GM23338 (cell line): ENCODE measurements at regions not wholly inside any gene's neighbourhood (a gene's known extent, or its start where the extent isn't known, plus 50 kb on each side); places are given as distances from the start of the nearest gene placed in this dataset.

Experiments used
- ATAC-seq: fragments of 200-7000 bp; cut with Tn5 transposase; 3 replicates; pipeline ENCODE4 v1.9.1; 2020
- DNase-seq: peaks from one replicate; pipeline ENCODE4 v3.0.0-alpha.2; 2015; ENCODE audit warnings: low spot score
- H2AFZ ChIP-seq: fragments of 200-600 bp; sonication (generic); 2 replicates; pipeline ENCODE4 v1.8.0; 2016; ENCODE audit warnings: antibody characterized with exemption, mild to moderate bottlenecking, moderate library complexity
- H3F3A ChIP-seq: fragments of 200-600 bp; sonication (generic); replicated peaks from 2 replicates; pipeline ENCODE4 v1.8.0; 2017; ENCODE audit warnings: antibody characterized with exemption, mixed run types, low read depth
- H3K27ac ChIP-seq: fragments of 200-600 bp; sonication (generic); 2 replicates; pipeline ENCODE4 v1.6.1; 2016; ENCODE audit warnings: low read depth
- H3K27me3 ChIP-seq: fragments of 200-600 bp; sonication (generic); 2 replicates; pipeline ENCODE4 v1.8.0; 2016; ENCODE audit warnings: mild to moderate bottlenecking, mixed run types, moderate library complexity; ENCODE audit not compliant: insufficient read depth
- H3K36me3 ChIP-seq: fragments of 200-600 bp; sonication (generic); 2 replicates; pipeline ENCODE4 v1.8.0; 2016; ENCODE audit warnings: mild to moderate bottlenecking; ENCODE audit not compliant: insufficient read depth
- H3K4me1 ChIP-seq: fragments of 200-600 bp; sonication (generic); 2 replicates; pipeline ENCODE4 v1.8.0; 2016; ENCODE audit warnings: mild to moderate bottlenecking, moderate library complexity; ENCODE audit not compliant: insufficient read depth
- H3K4me2 ChIP-seq: fragments of 200-600 bp; sonication (generic); 2 replicates; pipeline ENCODE4 v1.7.1; 2017; ENCODE audit warnings: mixed run types
- H3K4me3 ChIP-seq: fragments of 200-600 bp; sonication (generic); 2 replicates; pipeline ENCODE4 v1.6.1; 2016; ENCODE audit warnings: mixed run types
- H3K79me2 ChIP-seq: fragments of 200-600 bp; sonication (generic); replicated peaks from 2 replicates; pipeline ENCODE4 v1.8.0; 2017; ENCODE audit warnings: mild to moderate bottlenecking; ENCODE audit not compliant: insufficient read depth
- H3K9me2 ChIP-seq: fragments of 200-600 bp; sonication (generic); 2 replicates; pipeline ENCODE4 v1.8.0; 2017; ENCODE audit not compliant: insufficient read depth
- H4K20me1 ChIP-seq: fragments of 200-600 bp; sonication (generic); replicated peaks from 2 replicates; pipeline ENCODE4 v1.8.0; 2017; ENCODE audit warnings: mild to moderate bottlenecking; ENCODE audit not compliant: insufficient read depth
- H3K27ac Mint-ChIP-seq: 2 replicates; pipeline ENCODE4 v1.8.0; 2020; ENCODE audit warnings: inconsistent platforms, mild to moderate bottlenecking, moderate library complexity, mixed read lengths
- H3K27me3 Mint-ChIP-seq: 3 replicates; pipeline ENCODE4 v1.8.0; 2022; ENCODE audit warnings: low read depth, mild to moderate bottlenecking, moderate library complexity, mixed read lengths, inconsistent platforms; ENCODE audit not compliant: insufficient read depth, poor library complexity
- H3K36me3 Mint-ChIP-seq: 3 replicates; pipeline ENCODE4 v1.8.0; 2021; ENCODE audit warnings: low read depth, mild to moderate bottlenecking, inconsistent platforms, moderate library complexity, mixed read lengths
- H3K4me1 Mint-ChIP-seq: 3 replicates; pipeline ENCODE4 v1.8.0; 2020; ENCODE audit warnings: mild to moderate bottlenecking, inconsistent platforms, mixed read lengths
- H3K4me3 Mint-ChIP-seq: 3 replicates; pipeline ENCODE4 v1.8.0; 2021; ENCODE audit warnings: moderate library complexity, mild to moderate bottlenecking, inconsistent platforms, mixed read lengths
- H3K9me3 Mint-ChIP-seq: 3 replicates; pipeline ENCODE4 v1.8.0; 2020; ENCODE audit warnings: moderate library complexity, mild to moderate bottlenecking, inconsistent platforms, mixed read lengths
- CREB1 ChIP-seq: fragments of 250-450 bp; sonication (Bioruptor Pico); IDR thresholded peaks from 2 replicates; pipeline ENCODE4 v1.5.0; 2020; ENCODE audit warnings: low read depth, mild to moderate bottlenecking, moderate library complexity
- CTCF ChIP-seq, 2 experiments: fragments of 200-600 bp in 1 of 2; sonication (generic) in 1 of 2; conservative IDR thresholded peaks; 2 replicates each; pipeline versions ENCODE4 v1.5.1 to v1.6.1; 2016 to 2017; ENCODE audit warnings: antibody characterized with exemption in 2 of 2, low read depth in 2 of 2, mild to moderate bottlenecking in 2 of 2, moderate library complexity in 1 of 2
- ETS1 ChIP-seq: IDR thresholded peaks from 2 replicates; pipeline ENCODE4 v1.6.1; 2016; ENCODE audit warnings: antibody characterized with exemption
- EZH2phosphoT487 ChIP-seq: fragments of 200-600 bp; sonication (generic); IDR thresholded peaks from one replicate; pipeline ENCODE4 v1.8.1; 2018; ENCODE audit warnings: antibody characterized with exemption; ENCODE audit not compliant: unreplicated experiment
- JUNB ChIP-seq: IDR thresholded peaks from one replicate; pipeline ENCODE4 v1.6.1; 2016; ENCODE audit warnings: antibody characterized with exemption; ENCODE audit not compliant: unreplicated experiment
- NANOG ChIP-seq: IDR thresholded peaks from 2 replicates; pipeline ENCODE4 v1.6.1; 2016; ENCODE audit warnings: antibody characterized with exemption, borderline replicate concordance
- POLR2AphosphoS5 ChIP-seq: IDR thresholded peaks from 2 replicates; pipeline ENCODE4 v1.6.1; 2016; ENCODE audit warnings: antibody characterized with exemption, low read depth
- REST ChIP-seq: IDR thresholded peaks from one replicate; pipeline ENCODE4 v1.6.1; 2018; ENCODE audit warnings: antibody characterized with exemption; ENCODE audit not compliant: unreplicated experiment
- STAT1 ChIP-seq: IDR thresholded peaks from one replicate; pipeline ENCODE4 v1.6.1; 2016; ENCODE audit warnings: antibody characterized with exemption; ENCODE audit not compliant: unreplicated experiment
- ZNF462 ChIP-seq: fragments of 250-450 bp; sonication (Bioruptor Pico); IDR thresholded peaks from 2 replicates; pipeline ENCODE4 v1.5.0; 2020; ENCODE audit warnings: mild to moderate bottlenecking, moderate library complexity

GRCh38 chr10:131767716-131768115, 133.1 kb upstream of the PPP2R2D start (continued):
- TF ChIP-seq REST (no peak), POLR2AphosphoS5 (no peak), NANOG (no peak), ETS1 (no peak), CREB1 (CRISPR knock-in tag) (no peak), CTCF (conservative IDR thresholded peaks at IDR 0.05; ENCODE audit: low read depth in 2 of 2) (no peak)

- Histone ChIP-seq H3K27me3 (no peaks in the 10 kb centered on the region), H3F3A (no peaks in the 10 kb centered on the region), H3K36me3 (no peaks in the 10 kb centered on the region), H3K4me2 (no peak overlapping the region), H3K79me2 (no peaks in the 10 kb centered on the region), H2AFZ (peak overlapping the region; percentile 28; the same call in 1 of the 2 replicates), H3K27ac (no peak overlapping the region), H3K9me2 (peaks cover 5% of the 10 kb centered on the region; the same call in 1 of the 2 replicates), H3K4me1 (no peaks in the 10 kb centered on the region), H4K20me1 (no peaks in the 10 kb centered on the region), H3K4me3 (no peak overlapping the region)
- DNase-seq (no peak), ATAC-seq (no peak)
- peaks cover 14% of the 10 kb centered on the region for H3K4me1 Mint-ChIP-seq
- peaks cover 4% of the 10 kb centered on the region; the same call in 1 of the 3 replicates for H3K9me3 Mint-ChIP-seq
- no peaks in the 10 kb centered on the region for H3K36me3 Mint-ChIP-seq
- no peak overlapping the region for H3K27ac Mint-ChIP-seq
- H3K4me3 Mint-ChIP-seq, result no peak overlapping the region
- peaks cover 10% of the 10 kb centered on the region for H3K27me3 Mint-ChIP-seq
- TF ChIP-seq JUNB, result no peak
- no peak for TF ChIP-seq ETS1
- TF ChIP-seq CREB1 (CRISPR knock-in tag), result no peak
- no peak for TF ChIP-seq EZH2phosphoT487
- TF ChIP-seq STAT1, result no peak
- TF ChIP-seq ZNF462 (CRISPR knock-in tag), result no peak
Observed at GRCh38 chr10:131769571-131770410, 131.0 kb upstream of the PPP2R2D start.
